ENCODE measurements at regions not wholly inside any gene's neighbourhood (a gene's known extent, or its start where the extent isn't known, plus 50 kb on each side); places are given as distances from the start of the nearest gene placed in this dataset.

- TF ChIP-seq CTCF (IDR thresholded peaks at IDR 0.05; ENCODE audit: low read length, missing control alignments) = no peak
- no peak overlapping the region for H3K4me3 ChIP-seq (replicated peaks; ENCODE audit: low read depth, low read length)
These were observed 742.0 kb upstream of the POU3F2 start for GRCh38 chr6:98092331-98092730.

GRCh38 chr6:98094696-98095095, 739.7 kb upstream of the POU3F2 start:
- H3K4me3 ChIP-seq (replicated peaks; ENCODE audit: low read depth, low read length) = no peak overlapping the region
- no peak for DNase-seq (ENCODE audit: low read depth)
- TF ChIP-seq CTCF (IDR thresholded peaks at IDR 0.05; ENCODE audit: low read length, missing control alignments) = no peak

More at GRCh38 chr6:98092331-98092730, 742.0 kb upstream of the POU3F2 start:
- DNase-seq (ENCODE audit: low read depth) = no peak

DNA sequence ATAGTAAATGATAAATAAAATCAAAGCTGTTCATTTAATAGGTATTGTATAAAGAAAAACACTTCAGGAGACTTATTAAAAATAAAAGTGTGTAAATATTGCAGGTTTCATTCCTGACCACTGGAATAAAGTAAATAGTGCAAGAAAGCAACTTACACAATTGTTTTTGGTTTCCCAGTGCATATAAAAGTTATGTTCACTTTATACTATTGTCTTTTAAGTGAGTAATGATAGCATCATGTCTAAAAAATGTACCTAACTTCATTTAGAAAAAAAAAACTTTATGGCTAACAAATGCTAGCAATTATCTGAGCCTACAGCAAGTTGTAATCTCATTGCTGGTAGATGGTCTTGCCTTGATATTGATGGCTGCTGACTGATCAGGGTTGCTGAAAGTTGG, 726.6 kb upstream of the POU3F2 start:
- DNase-seq (ENCODE audit: low read depth) = no peak
- no peak for TF ChIP-seq CTCF (IDR thresholded peaks at IDR 0.05; ENCODE audit: low read length, missing control alignments)
- H3K4me3 ChIP-seq (replicated peaks; ENCODE audit: low read depth, low read length) = no peak overlapping the region

DNA sequence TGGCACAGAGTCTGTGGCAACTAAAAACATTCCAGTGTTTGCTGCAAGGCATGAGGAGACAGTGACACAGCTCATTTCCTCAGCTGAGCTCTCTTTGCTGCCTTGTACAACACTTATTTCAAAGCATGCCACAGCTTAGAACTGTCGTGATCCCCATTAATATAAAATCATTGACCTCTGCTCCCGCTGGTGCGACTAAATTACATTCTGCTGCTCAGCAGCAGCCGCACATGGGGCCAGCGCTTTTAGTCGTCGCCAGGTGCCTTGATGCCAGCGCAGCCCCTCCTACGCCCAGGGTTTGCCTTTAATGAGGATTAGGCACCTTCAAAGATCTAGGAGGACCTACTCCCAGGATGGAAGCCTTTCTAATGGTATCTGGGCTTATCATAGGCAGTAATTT, 717.9 kb upstream of the POU3F2 start:
- TF ChIP-seq CTCF (IDR thresholded peaks at IDR 0.05; ENCODE audit: low read length, missing control alignments) = no peak
- DNase-seq (ENCODE audit: low read depth) = no peak
- no peak overlapping the region for H3K4me3 ChIP-seq (replicated peaks; ENCODE audit: low read depth, low read length)

DNA sequence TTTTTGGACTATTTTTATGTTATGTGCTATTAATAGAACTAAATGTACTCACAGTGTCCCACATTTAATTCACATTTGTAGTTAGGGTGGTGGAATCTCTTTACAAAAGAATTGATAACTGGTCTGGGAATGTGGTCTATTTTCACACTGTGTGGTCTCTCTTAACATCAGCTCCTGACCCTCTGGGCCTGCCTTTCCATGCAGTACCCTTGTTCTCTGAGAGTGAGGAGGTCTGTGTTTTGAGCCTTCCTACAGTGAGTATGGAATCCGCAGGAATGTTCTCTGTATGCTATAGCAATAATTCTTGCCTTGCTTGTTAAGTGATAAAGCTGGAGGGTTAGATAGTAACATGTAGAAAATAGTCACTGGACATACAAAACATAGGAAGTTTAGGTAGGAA, 717.3 kb upstream of the POU3F2 start:
- no peak for TF ChIP-seq CTCF (IDR thresholded peaks at IDR 0.05; ENCODE audit: low read length, missing control alignments)
- no peak for DNase-seq (ENCODE audit: low read depth)
- no peak overlapping the region for H3K4me3 ChIP-seq (replicated peaks; ENCODE audit: low read depth, low read length)

DNA sequence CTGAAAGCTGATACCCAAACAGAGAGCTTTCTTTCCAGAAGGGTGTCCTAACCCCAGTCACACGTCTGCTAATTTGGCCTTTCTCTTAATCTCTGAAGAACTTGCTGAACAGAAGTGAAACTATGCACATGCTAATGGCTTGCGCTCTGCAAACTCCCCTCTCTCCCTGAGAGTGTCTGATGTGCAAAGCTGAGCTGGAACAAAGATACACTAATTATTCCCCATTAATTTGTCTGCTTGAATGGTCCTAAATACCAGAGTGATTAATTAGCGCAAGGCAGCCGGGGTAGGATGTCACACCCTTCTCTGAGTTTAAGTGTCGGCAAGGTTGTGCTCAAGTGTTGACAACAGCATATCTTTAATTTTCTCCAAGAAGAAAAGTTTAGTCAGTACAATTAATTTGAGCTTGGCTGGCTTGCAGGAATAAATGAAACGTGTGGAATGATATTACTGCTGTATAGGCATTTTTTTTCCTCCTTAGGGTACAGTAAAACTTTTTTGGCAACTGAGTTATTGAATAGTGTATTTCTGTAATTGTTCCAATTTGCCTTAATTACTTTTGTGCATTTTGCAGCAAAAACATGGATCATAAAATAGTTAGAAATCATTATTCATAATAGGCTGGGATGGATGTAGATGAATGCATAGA, 715.9 kb upstream of the POU3F2 start:
- no peak for TF ChIP-seq CTCF (IDR thresholded peaks at IDR 0.05; ENCODE audit: low read length, missing control alignments)
- no peak for DNase-seq (ENCODE audit: low read depth)
- H3K4me3 ChIP-seq (replicated peaks; ENCODE audit: low read depth, low read length) = no peak overlapping the region

GRCh38 chr6:98124171-98124570, 710.2 kb upstream of the POU3F2 start:
- no peak for DNase-seq (ENCODE audit: low read depth)
- no peak for TF ChIP-seq CTCF (IDR thresholded peaks at IDR 0.05; ENCODE audit: low read length, missing control alignments)
- H3K4me3 ChIP-seq (replicated peaks; ENCODE audit: low read depth, low read length) = no peak overlapping the region
